Vagina (tissue), 2 donors: ENCODE measurements at regions not wholly inside any gene's neighbourhood (a gene's known extent, or its start where the extent isn't known, plus 50 kb on each side); places are given as distances from the start of the nearest gene placed in this dataset.
"Not testable (repeated sequence)": the region's sequence is repeated elsewhere in the genome, so short reads cannot be mapped to it uniquely, and the experiment has no call there.

Experiments used
- POLR2A ChIP-seq, 2 donors: fragments of 450-650 bp; IDR thresholded peaks; one replicate each; pipeline ENCODE4 v1.6.1; 2017; ENCODE audit warnings: antibody characterized with exemption in 2 of 2, mild to moderate bottlenecking in 2 of 2, moderate library complexity in 2 of 2
- TF ChIP-seq, protein P1 (sequence below), 3 experiments: fragments of 450-650 bp in 2 of 3; fragments of 200-600 bp in 1 of 3; sonication (generic) in 1 of 3; IDR thresholded peaks; one replicate each; pipeline ENCODE4 v1.5.1; 2017 to 2019; ENCODE audit warnings: antibody characterized with exemption in 3 of 3, mild to moderate bottlenecking in 2 of 3, moderate library complexity in 2 of 3

DNA sequence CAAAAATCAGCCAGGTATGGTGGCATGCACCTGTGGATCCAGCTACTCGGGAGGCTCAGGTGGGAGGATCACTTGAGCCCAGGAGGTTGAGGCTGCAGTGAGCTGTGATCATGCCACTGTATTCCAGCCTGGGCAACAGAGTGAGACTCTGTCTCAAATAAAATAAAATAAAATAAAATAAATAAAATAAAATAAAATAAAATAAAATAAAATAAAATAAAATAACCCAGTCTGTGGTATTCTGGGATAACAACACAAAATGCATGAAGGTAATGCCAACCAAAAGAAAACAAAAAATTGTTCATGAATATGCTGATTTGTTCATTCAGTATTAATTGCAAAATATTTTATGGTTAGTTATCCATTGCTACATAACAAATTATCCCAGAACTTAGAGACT, 54.4 kb upstream of the HPDL start:
- TF ChIP-seq, protein P1, sequence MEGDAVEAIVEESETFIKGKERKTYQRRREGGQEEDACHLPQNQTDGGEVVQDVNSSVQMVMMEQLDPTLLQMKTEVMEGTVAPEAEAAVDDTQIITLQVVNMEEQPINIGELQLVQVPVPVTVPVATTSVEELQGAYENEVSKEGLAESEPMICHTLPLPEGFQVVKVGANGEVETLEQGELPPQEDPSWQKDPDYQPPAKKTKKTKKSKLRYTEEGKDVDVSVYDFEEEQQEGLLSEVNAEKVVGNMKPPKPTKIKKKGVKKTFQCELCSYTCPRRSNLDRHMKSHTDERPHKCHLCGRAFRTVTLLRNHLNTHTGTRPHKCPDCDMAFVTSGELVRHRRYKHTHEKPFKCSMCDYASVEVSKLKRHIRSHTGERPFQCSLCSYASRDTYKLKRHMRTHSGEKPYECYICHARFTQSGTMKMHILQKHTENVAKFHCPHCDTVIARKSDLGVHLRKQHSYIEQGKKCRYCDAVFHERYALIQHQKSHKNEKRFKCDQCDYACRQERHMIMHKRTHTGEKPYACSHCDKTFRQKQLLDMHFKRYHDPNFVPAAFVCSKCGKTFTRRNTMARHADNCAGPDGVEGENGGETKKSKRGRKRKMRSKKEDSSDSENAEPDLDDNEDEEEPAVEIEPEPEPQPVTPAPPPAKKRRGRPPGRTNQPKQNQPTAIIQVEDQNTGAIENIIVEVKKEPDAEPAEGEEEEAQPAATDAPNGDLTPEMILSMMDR (IDR thresholded peaks at IDR 0.05), result not testable (repeated sequence)
- TF ChIP-seq POLR2A (IDR thresholded peaks at IDR 0.05), result not testable (repeated sequence)
